Activated CD4-positive, alpha-beta memory T cell treated with anti-CD3 and anti-CD28 coated beads for 36 hours (primary cell): ENCODE measurements at regions not wholly inside any gene's neighbourhood (a gene's known extent, or its start where the extent isn't known, plus 50 kb on each side); places are given as distances from the start of the nearest gene placed in this dataset.
"Not testable (repeated sequence)": the region's sequence is repeated elsewhere in the genome, so short reads cannot be mapped to it uniquely, and the experiment has no call there.

Source experiments
- CTCF ChIA-PET: fragments of 350-600 bp; sonication (Branson Sonifier 250); formaldehyde crosslinking; loops from one replicate; lab custom pipeline; 2021; ENCODE audit warnings: antibody characterized with exemption, inconsistent platforms; lab: Charles Lee
- POLR2A ChIA-PET: fragments of 350-600 bp; sonication (Branson Sonifier 250); formaldehyde crosslinking; loops from one replicate; lab custom pipeline; 2021; ENCODE audit warnings: antibody characterized with exemption; lab: Charles Lee
- DNase-seq: peaks from one replicate; pipeline ENCODE4 v3.0.0-alpha.2; 2020
- H3K27ac Mint-ChIP-seq: one replicate; pipeline ENCODE4 v1.8.0; 2021; ENCODE audit warnings: mixed read lengths
- H3K27me3 Mint-ChIP-seq: one replicate; pipeline ENCODE4 v1.8.0; 2021; ENCODE audit warnings: mixed read lengths
- H3K36me3 Mint-ChIP-seq: one replicate; pipeline ENCODE4 v1.8.0; 2021; ENCODE audit warnings: mixed read lengths
- H3K4me1 Mint-ChIP-seq: one replicate; pipeline ENCODE4 v1.8.0; 2021; ENCODE audit warnings: low read depth, mixed read lengths
- H3K4me3 Mint-ChIP-seq: one replicate; pipeline ENCODE4 v1.8.0; 2021; ENCODE audit warnings: mild to moderate bottlenecking, mixed read lengths
- H3K9me3 Mint-ChIP-seq: one replicate; pipeline ENCODE4 v1.8.0; 2021; ENCODE audit warnings: mixed read lengths
- intact Hi-C: fragments of 100-400 bp; cut with micrococcal nuclease; formaldehyde crosslinking; loops from one replicate; pipeline ENCODE4 v1.15.1; 2023

DNA sequence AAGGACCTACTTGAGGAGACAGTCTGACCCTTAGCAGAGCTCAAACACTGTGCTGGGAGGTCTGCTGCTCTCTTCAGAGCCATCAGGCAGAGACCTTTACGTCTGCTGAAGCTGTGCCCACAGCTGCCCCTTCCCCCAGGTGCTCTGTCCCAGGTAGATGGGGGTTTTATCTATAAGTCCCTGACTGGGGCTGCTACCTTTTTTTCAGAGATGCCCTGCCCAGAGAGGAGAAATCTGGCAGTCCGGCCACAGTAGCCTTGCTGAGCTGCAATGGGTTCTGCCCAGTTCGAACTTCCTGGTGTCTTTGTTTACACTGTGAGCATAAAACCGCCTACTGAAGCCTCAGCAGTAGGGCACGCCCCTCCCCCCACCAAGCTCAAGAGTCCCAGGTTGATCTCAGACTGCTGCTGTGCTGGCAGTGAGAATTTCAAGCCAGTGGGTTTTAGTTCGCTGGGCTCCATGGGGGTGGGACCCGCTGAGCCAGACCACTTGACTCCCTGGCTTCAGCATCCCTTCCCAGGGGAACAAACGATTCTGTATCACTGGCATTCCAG lies 381.2 kb downstream of the XPNPEP1 start:
- DNase-seq, H3K27me3 Mint-ChIP-seq, H3K36me3 Mint-ChIP-seq, CTCF ChIA-PET, intact Hi-C loops, POLR2A ChIA-PET, H3K4me1 Mint-ChIP-seq, H3K9me3 Mint-ChIP-seq, H3K4me3 Mint-ChIP-seq, H3K27ac Mint-ChIP-seq: not testable (repeated sequence)

DNA sequence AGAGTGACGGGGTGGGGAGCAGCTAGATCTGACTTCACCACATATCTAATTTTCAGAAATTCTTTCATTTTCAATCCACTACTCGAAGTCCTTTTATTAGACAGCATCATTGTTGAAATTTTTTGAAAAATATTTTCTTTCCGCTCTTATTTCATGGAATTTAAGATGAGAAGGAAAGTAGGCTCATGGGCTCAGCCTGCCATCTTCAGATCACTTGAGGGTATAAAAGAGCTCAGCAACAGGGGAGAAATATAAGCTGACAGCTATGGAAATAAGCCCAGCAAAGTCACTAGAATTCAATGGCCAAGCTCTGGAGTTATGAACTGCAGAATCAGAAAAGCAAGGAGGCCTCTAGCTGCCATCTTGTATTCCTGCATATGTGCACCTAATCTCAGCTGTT lies 389.1 kb downstream of the XPNPEP1 start:
- H3K27ac Mint-ChIP-seq, result no peak overlapping the region
- H3K36me3 Mint-ChIP-seq, result no peaks in the 10 kb centered on the region
- DNase-seq, result no peak
- no peaks in the 10 kb centered on the region for H3K4me1 Mint-ChIP-seq
- peaks cover 15% of the 10 kb centered on the region for H3K9me3 Mint-ChIP-seq
- no peaks in the 10 kb centered on the region for H3K27me3 Mint-ChIP-seq
- intact Hi-C loops, result no loop called here
- POLR2A ChIA-PET, result no interaction called here
- no peak overlapping the region for H3K4me3 Mint-ChIP-seq
- CTCF ChIA-PET, result no interaction called here

DNA sequence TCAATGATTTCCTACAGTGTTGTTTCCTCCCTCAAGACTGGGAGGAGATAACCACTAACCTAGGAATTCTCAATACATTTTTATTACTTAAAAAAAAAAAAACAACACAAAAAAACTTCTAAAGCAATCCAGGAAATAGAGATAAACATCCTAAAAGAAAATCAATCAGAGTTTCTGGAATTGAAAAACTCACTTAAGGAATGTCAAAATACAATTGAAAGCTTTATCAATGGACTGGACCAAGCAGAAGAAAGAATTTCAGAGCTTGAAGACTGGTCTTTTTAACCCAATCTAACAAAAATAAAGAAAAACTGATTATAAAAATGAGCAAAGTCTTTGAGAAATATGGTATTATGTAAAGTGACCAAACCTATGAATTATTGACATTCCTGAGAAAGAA lies 394.1 kb downstream of the XPNPEP1 start:
- Mint-ChIP-seq H3K36me3 (no peaks in the 10 kb centered on the region), H3K27ac (no peak overlapping the region), H3K9me3 (peaks cover 36% of the 10 kb centered on the region), H3K27me3 (no peaks in the 10 kb centered on the region), H3K4me1 (no peaks in the 10 kb centered on the region), H3K4me3 (no peak overlapping the region)
- DNase-seq, result no peak
- intact Hi-C loops, result no loop called here
- POLR2A ChIA-PET, result no interaction called here
- CTCF ChIA-PET, result no interaction called here

- Mint-ChIP-seq H3K27ac (no peak overlapping the region), H3K36me3 (no peaks in the 10 kb centered on the region), H3K4me3 (no peak overlapping the region), H3K4me1 (no peaks in the 10 kb centered on the region), H3K27me3 (no peaks in the 10 kb centered on the region), H3K9me3 (no peaks in the 10 kb centered on the region)
- intact Hi-C loops, result no loop called here
- DNase-seq, result no peak
- ChIA-PET CTCF (no interaction called here), POLR2A (no interaction called here)
Observed at GRCh38 chr10:109517748-109518147, 405.6 kb downstream of the XPNPEP1 start.

DNA sequence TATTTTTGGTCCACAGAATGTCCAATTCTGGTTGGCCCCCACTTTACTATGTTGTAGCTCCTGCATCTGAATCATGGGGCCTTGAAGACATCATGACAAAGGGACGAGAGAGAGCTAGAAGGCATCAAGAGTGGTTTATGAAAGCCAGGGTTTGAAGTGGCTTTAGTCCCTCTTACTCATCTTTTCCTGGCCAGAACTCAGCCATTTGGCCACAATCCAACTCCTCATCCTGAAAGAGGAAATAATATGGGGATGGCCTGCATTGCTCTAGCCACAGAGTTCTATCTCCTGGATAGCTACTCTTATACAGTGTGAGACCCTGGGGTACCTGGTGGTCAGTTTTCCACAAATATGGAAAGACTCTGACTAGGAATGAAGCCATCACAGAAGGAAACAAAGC lies 418.9 kb downstream of the XPNPEP1 start:
- no peak overlapping the region for H3K27ac Mint-ChIP-seq
- no peak for DNase-seq
- peaks cover 7% of the 10 kb centered on the region for H3K9me3 Mint-ChIP-seq
- CTCF ChIA-PET, result no interaction called here
- no peaks in the 10 kb centered on the region for H3K4me1 Mint-ChIP-seq
- H3K4me3 Mint-ChIP-seq, result no peak overlapping the region
- POLR2A ChIA-PET, result no interaction called here
- intact Hi-C loops, result no loop called here
- no peaks in the 10 kb centered on the region for H3K27me3 Mint-ChIP-seq
- no peaks in the 10 kb centered on the region for H3K36me3 Mint-ChIP-seq

GRCh38 chr10:109487691-109488090 lies 435.6 kb downstream of the XPNPEP1 start:
- Mint-ChIP-seq H3K27ac (no peak overlapping the region), H3K4me1 (no peaks in the 10 kb centered on the region), H3K27me3 (no peaks in the 10 kb centered on the region), H3K36me3 (no peaks in the 10 kb centered on the region), H3K9me3 (no peaks in the 10 kb centered on the region), H3K4me3 (no peak overlapping the region)
- POLR2A ChIA-PET, result no interaction called here
- DNase-seq, result no peak
- CTCF ChIA-PET, result no interaction called here
- intact Hi-C loops, result no loop called here

GRCh38 chr10:109480836-109481235 lies 442.5 kb downstream of the XPNPEP1 start:
- POLR2A ChIA-PET, result no interaction called here

GRCh38 chr10:109475711-109476421 lies 447.4 kb downstream of the XPNPEP1 start:
- Mint-ChIP-seq H3K9me3 (no peaks in the 10 kb centered on the region), H3K4me3 (no peak overlapping the region), H3K4me1 (no peaks in the 10 kb centered on the region), H3K27me3 (no peaks in the 10 kb centered on the region), H3K27ac (no peak overlapping the region), H3K36me3 (no peaks in the 10 kb centered on the region)
- ChIA-PET CTCF (no interaction called here), POLR2A (no interaction called here)
- intact Hi-C loops, result no loop called here
- no peak for DNase-seq

More at GRCh38 chr10:109480836-109481235, 442.5 kb downstream of the XPNPEP1 start:
- Mint-ChIP-seq H3K9me3 (no peaks in the 10 kb centered on the region), H3K4me1 (no peaks in the 10 kb centered on the region), H3K36me3 (no peaks in the 10 kb centered on the region), H3K27me3 (no peaks in the 10 kb centered on the region), H3K4me3 (no peak overlapping the region), H3K27ac (no peak overlapping the region)
- CTCF ChIA-PET, result no interaction called here
- no peak for DNase-seq
- intact Hi-C loops, result no loop called here

DNA sequence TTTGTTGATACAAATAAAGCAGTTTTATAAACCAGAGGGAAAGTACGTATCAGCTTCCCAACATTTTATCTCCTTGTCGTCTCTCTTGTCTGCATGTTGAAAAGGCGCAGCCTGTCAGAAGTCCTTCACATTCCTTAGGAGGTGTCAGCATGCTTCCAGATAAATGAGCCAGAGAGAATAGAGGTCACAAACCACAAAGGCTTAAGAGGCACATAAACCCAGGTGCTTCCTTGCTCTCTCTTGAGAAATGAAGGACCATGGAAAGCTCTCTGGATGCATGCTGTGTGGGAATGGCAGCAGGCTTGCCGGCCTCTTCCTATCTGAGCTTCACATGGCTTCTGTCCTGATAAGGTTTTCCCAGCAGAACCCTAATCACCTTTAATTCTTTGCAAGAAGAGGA lies 448.5 kb downstream of the XPNPEP1 start:
- Mint-ChIP-seq H3K27ac (no peak overlapping the region), H3K36me3 (no peaks in the 10 kb centered on the region), H3K4me3 (no peak overlapping the region), H3K27me3 (no peaks in the 10 kb centered on the region), H3K9me3 (no peaks in the 10 kb centered on the region), H3K4me1 (no peaks in the 10 kb centered on the region)
- CTCF ChIA-PET, result no interaction called here
- no peak for DNase-seq
- intact Hi-C loops, result no loop called here
- POLR2A ChIA-PET, result no interaction called here

GRCh38 chr10:109474261-109474660 lies 449.1 kb downstream of the XPNPEP1 start:
- Mint-ChIP-seq H3K27ac (no peak overlapping the region), H3K4me1 (no peaks in the 10 kb centered on the region), H3K27me3 (no peaks in the 10 kb centered on the region), H3K36me3 (no peaks in the 10 kb centered on the region), H3K9me3 (no peaks in the 10 kb centered on the region), H3K4me3 (no peak overlapping the region)
- DNase-seq, result no peak
- ChIA-PET POLR2A (no interaction called here), CTCF (no interaction called here)
- intact Hi-C loops, result no loop called here

DNA sequence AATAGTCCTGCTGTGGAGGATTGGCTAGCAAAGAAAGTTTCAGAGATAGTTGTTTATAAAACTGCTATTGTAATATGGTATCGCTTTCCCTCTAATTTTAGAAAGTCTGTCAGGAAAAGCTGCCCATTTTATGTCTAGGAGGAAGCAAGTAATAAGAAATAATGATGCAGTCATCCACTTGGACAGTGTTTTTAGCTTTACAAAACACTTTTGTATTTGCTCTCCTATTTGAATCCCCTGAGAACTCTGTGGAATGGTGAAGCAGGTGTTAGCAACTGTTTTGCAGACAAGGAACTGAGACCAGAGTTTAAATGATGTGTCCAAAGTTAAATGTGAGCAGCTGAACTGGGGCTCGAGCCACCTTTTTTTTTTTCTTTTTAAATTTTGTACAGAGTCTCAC lies 455.8 kb downstream of the XPNPEP1 start:
- Mint-ChIP-seq H3K27me3 (no peaks in the 10 kb centered on the region), H3K4me3 (no peak overlapping the region)
- POLR2A ChIA-PET, result no interaction called here

DNA sequence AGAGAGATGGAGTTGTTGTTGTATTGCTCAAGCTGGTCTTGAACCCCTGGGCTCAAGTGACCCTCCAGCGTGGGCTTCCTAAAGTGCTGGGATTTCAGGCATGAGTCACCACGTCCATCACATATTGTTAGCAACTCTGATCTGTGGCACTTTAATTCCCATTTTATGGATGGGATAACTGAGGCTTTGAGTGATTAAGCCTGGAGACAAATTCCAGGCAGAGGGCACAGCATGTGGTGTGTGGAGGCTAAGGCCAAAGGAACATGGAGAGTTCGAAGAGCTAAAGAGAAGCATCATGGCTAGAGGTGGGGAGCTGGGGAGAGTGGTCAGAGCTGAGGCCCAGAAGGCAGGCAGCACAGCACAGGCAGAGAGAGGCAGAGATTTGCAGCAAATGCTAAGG lies 458.4 kb downstream of the XPNPEP1 start:
- Mint-ChIP-seq H3K9me3 (no peaks in the 10 kb centered on the region), H3K4me3 (no peak overlapping the region), H3K27ac (no peak overlapping the region), H3K36me3 (no peaks in the 10 kb centered on the region), H3K4me1 (no peaks in the 10 kb centered on the region), H3K27me3 (no peaks in the 10 kb centered on the region)
- CTCF ChIA-PET, result no interaction called here
- POLR2A ChIA-PET, result no interaction called here
- no peak for DNase-seq
- intact Hi-C loops, result no loop called here

More for the DNA sequence above, 455.8 kb downstream of the XPNPEP1 start:
- Mint-ChIP-seq H3K4me1 (no peaks in the 10 kb centered on the region), H3K36me3 (no peaks in the 10 kb centered on the region), H3K27ac (no peak overlapping the region), H3K9me3 (no peaks in the 10 kb centered on the region)
- CTCF ChIA-PET, result no interaction called here
- no peak for DNase-seq
- intact Hi-C loops, result no loop called here

DNA sequence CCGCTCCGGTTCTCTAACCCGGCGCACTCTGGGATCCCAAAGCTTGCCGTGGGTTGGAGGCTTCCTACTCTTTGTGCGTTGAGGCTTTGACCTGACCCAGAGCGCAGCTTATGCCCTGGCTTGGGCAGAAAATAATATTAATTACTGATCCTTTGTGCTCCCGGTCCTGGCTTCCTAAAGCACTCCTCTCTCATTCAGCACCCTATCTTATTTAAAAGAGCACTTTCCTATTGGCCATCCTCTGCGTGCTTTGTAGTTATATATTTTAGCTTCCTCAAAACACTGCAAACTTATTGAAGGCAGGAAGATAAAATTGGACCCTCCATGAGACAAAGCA lies 466.0 kb downstream of the XPNPEP1 start:
- H3K36me3 Mint-ChIP-seq, result peaks cover 2% of the 10 kb centered on the region
- POLR2A ChIA-PET, result no interaction called here
- intact Hi-C loops, result no loop called here
- H3K9me3 Mint-ChIP-seq, result no peaks in the 10 kb centered on the region
- H3K4me1 Mint-ChIP-seq, result no peaks in the 10 kb centered on the region
- peaks cover 12% of the 10 kb centered on the region for H3K27me3 Mint-ChIP-seq
- H3K27ac Mint-ChIP-seq, result no peak overlapping the region
- no peak overlapping the region for H3K4me3 Mint-ChIP-seq
- CTCF ChIA-PET, result no interaction called here
- DNase-seq, result no peak
